ENCODE measurements at regions not wholly inside any gene's neighbourhood (a gene's known extent, or its start where the extent isn't known, plus 50 kb on each side); places are given as distances from the start of the nearest gene placed in this dataset.

GRCh38 chr13:62337109-62337880 is 921.6 kb upstream of the PCDH20 start (continued):
- TF ChIP-seq ZBTB33 (IDR thresholded peaks at IDR 0.05), result no peak
- no peak for TF ChIP-seq HNF4A (conservative IDR thresholded peaks at IDR 0.05)
- no peak for TF ChIP-seq RAD21 (IDR thresholded peaks at IDR 0.05)
- TF ChIP-seq RXRA (IDR thresholded peaks at IDR 0.05), result no peak

- Histone ChIP-seq H3K9me3 (ENCODE audit: control insufficient read depth in 4 of 4, low read length in 3 of 4) (no peaks in the 10 kb centered on the region), H3K27me3 (ENCODE audit: control insufficient read depth in 4 of 4, insufficient read depth in 4 of 4, low read length in 3 of 4) (no peaks in the 10 kb centered on the region), H3K4me1 (ENCODE audit: control insufficient read depth in 4 of 4, insufficient read depth in 4 of 4, low read length in 3 of 4) (no peaks in the 10 kb centered on the region), H3K9ac (ENCODE audit: low read depth in 1 of 2, low read length in 2 of 2) (no peak overlapping the region), H3K4me3 (ENCODE audit: low read depth in 1 of 3, low read length in 3 of 3) (no peak overlapping the region), H3K27ac (ENCODE audit: low read depth in 1 of 2, low read length in 2 of 2) (no peak overlapping the region), H3K36me3 (ENCODE audit: control insufficient read depth in 4 of 4, insufficient read depth in 3 of 4, low read depth in 1 of 4, low read length in 3 of 4) (no peaks in the 10 kb centered on the region)
- WGBS, result 58% methylated on average over 1 of the region's 1 CpG
- TF ChIP-seq REST (IDR thresholded peaks at IDR 0.05), result no peak
- TF ChIP-seq HNF4G (IDR thresholded peaks at IDR 0.05), result no peak
- no peak for DNase-seq (ENCODE audit: low spot score)
Measured at GRCh38 chr13:62336507-62336906, 920.9 kb upstream of the PCDH20 start.

- H3K27me3 ChIP-seq (ENCODE audit: control insufficient read depth in 4 of 4, insufficient read depth in 4 of 4, low read length in 3 of 4), result no peaks in the 10 kb centered on the region
- H3K36me3 ChIP-seq (ENCODE audit: control insufficient read depth in 4 of 4, insufficient read depth in 3 of 4, low read depth in 1 of 4, low read length in 3 of 4), result no peaks in the 10 kb centered on the region
- H3K9ac ChIP-seq (ENCODE audit: low read depth in 1 of 2, low read length in 2 of 2), result no peak overlapping the region
- DNase-seq (ENCODE audit: low spot score), result no peak
- no peaks in the 10 kb centered on the region for H3K4me1 ChIP-seq (ENCODE audit: control insufficient read depth in 4 of 4, insufficient read depth in 4 of 4, low read length in 3 of 4)
- H3K27ac ChIP-seq (ENCODE audit: low read depth in 1 of 2, low read length in 2 of 2), result no peak overlapping the region
- 93% methylated on average over 15 of the region's 15 CpGs for WGBS
- TF ChIP-seq REST (IDR thresholded peaks at IDR 0.05) (no peak), YY1 (IDR thresholded peaks at IDR 0.05) (no peak), CTCF (IDR thresholded peaks at IDR 0.05; ENCODE audit: low read depth, low read length, missing input control) (no peak), GABPA (IDR thresholded peaks at IDR 0.05 in 1 of 2, conservative IDR thresholded peaks at IDR 0.05 in 1 of 2) (no peak), RXRA (IDR thresholded peaks at IDR 0.05) (no peak)
- no peaks in the 10 kb centered on the region for H3K9me3 ChIP-seq (ENCODE audit: control insufficient read depth in 4 of 4, low read length in 3 of 4)
- H3K4me3 ChIP-seq (ENCODE audit: low read depth in 1 of 3, low read length in 3 of 3), result no peak overlapping the region
Measured at GRCh38 chr13:62333466-62333865, 917.8 kb upstream of the PCDH20 start.

Measured in liver (tissue), 8 donors.